HepG2 (cell line): ENCODE measurements at regions not wholly inside any gene's neighbourhood (a gene's known extent, or its start where the extent isn't known, plus 50 kb on each side); places are given as distances from the start of the nearest gene placed in this dataset.

ENCODE experiments used
- ARID2 ChIP-seq: sonication (generic); formaldehyde crosslinking; IDR thresholded peaks from 2 replicates; pipeline ENCODE4 v1.8.1; 2022; ENCODE audit warnings: mild to moderate bottlenecking, missing genetic modification reagents, borderline replicate concordance
- ARID3A ChIP-seq: IDR thresholded peaks from 2 replicates; pipeline ENCODE4 v1.6.1; 2012; ENCODE audit warnings: low read depth, low read length, improper control_type of control experiment
- ATRX ChIP-seq: sonication (generic); formaldehyde crosslinking; IDR thresholded peaks from 2 replicates; pipeline ENCODE4 v1.4.0; 2020; ENCODE audit warnings: missing genetic modification reagents, borderline replicate concordance
- FOXP4 ChIP-seq: sonication (generic); formaldehyde crosslinking; IDR thresholded peaks from 2 replicates; pipeline ENCODE4 v1.4.0; 2020; ENCODE audit warnings: missing genetic modification reagents
- HHEX ChIP-seq: IDR thresholded peaks from 2 replicates; pipeline ENCODE4 v1.6.1; 2016; ENCODE audit warnings: control low read depth
- HOXA9 ChIP-seq: sonication (generic); formaldehyde crosslinking; IDR thresholded peaks from 2 replicates; pipeline ENCODE4 v1.8.1; 2022; ENCODE audit warnings: missing genetic modification reagents, mild to moderate bottlenecking, moderate library complexity, borderline replicate concordance
- KLF15 ChIP-seq: sonication (generic); formaldehyde crosslinking; IDR thresholded peaks from 2 replicates; pipeline ENCODE4 v1.8.1; 2023; ENCODE audit warnings: borderline replicate concordance, mild to moderate bottlenecking, inconsistent platforms, missing genetic modification reagents, mixed read lengths
- MYNN ChIP-seq: sonication (generic); formaldehyde crosslinking; IDR thresholded peaks from 2 replicates; pipeline ENCODE4 v1.4.0; 2020; ENCODE audit warnings: mild to moderate bottlenecking, low read depth, missing genetic modification reagents
- MYPOP ChIP-seq: sonication (generic); formaldehyde crosslinking; IDR thresholded peaks from 2 replicates; pipeline ENCODE4 v1.8.1; 2023; ENCODE audit warnings: mild to moderate bottlenecking, moderate library complexity, missing genetic modification reagents
- NBN ChIP-seq: fragments of 450-650 bp; conservative IDR thresholded peaks from 2 replicates; pipeline ENCODE4 v1.6.1; 2017
- NPAS2 ChIP-seq: sonication (generic); formaldehyde crosslinking; IDR thresholded peaks from 2 replicates; pipeline ENCODE4 v1.8.0; 2022; ENCODE audit warnings: mild to moderate bottlenecking, missing genetic modification reagents, borderline replicate concordance
- RBM22 ChIP-seq: fragments of 200-400 bp; formaldehyde crosslinking; optimal IDR thresholded peaks from 2 replicates; pipeline ENCODE3; 2017; ENCODE audit warnings: mild to moderate bottlenecking, low read length, moderate library complexity
- SMAD1 ChIP-seq: sonication (generic); formaldehyde crosslinking; IDR thresholded peaks from 2 replicates; pipeline ENCODE4 v1.4.0; 2020; ENCODE audit warnings: missing genetic modification reagents, low read depth, mild to moderate bottlenecking, borderline replicate concordance
- SOX5 ChIP-seq: IDR thresholded peaks from 2 replicates; pipeline ENCODE4 v1.6.1; 2016; ENCODE audit warnings: borderline replicate concordance
- SPEN ChIP-seq: sonication (generic); formaldehyde crosslinking; IDR thresholded peaks from 2 replicates; pipeline ENCODE4 v1.5.1; 2020; ENCODE audit warnings: low read depth, mild to moderate bottlenecking, missing genetic modification reagents
- TP53 ChIP-seq: sonication (generic); formaldehyde crosslinking; conservative IDR thresholded peaks from 2 replicates; pipeline ENCODE4 v1.4.0; 2020; ENCODE audit warnings: missing genetic modification reagents
- UBTF ChIP-seq: sonication (generic); formaldehyde crosslinking; IDR thresholded peaks from 2 replicates; pipeline ENCODE4 v1.4.0; 2020; ENCODE audit warnings: mild to moderate bottlenecking, missing genetic modification reagents
- ZBTB34 ChIP-seq: sonication (generic); formaldehyde crosslinking; IDR thresholded peaks from 2 replicates; pipeline ENCODE4 v1.8.0; 2022; ENCODE audit warnings: mild to moderate bottlenecking, missing genetic modification reagents
- ZNF329 ChIP-seq: sonication (generic); formaldehyde crosslinking; IDR thresholded peaks from 2 replicates; pipeline ENCODE4 v1.9.0; 2021; ENCODE audit warnings: low read depth, mild to moderate bottlenecking, missing genetic modification reagents
- ZNF331 ChIP-seq: sonication (generic); formaldehyde crosslinking; IDR thresholded peaks from 2 replicates; pipeline ENCODE4 v1.4.0; 2020; ENCODE audit warnings: missing genetic modification reagents
- ZNF597 ChIP-seq: sonication (generic); formaldehyde crosslinking; IDR thresholded peaks from 2 replicates; pipeline ENCODE4 v1.5.0; 2020; ENCODE audit warnings: missing genetic modification reagents
- ZNF75D ChIP-seq: sonication (generic); formaldehyde crosslinking; IDR thresholded peaks from 2 replicates; pipeline ENCODE4 v1.8.1; 2023; ENCODE audit warnings: missing genetic modification reagents, mild to moderate bottlenecking, borderline replicate concordance

GRCh38 chrX:120746153-120746552 lies 116.3 kb upstream of the C1GALT1C1 start (continued):
- TF ChIP-seq ZBTB34 (CRISPR knock-in tag) (no peak), ZNF75D (CRISPR knock-in tag) (no peak), MYNN (CRISPR knock-in tag) (no peak), SPEN (CRISPR knock-in tag) (no peak), ARID2 (no peak), SOX5 (peak; percentile 89; the same call in 1 of the 2 replicates), FOXP4 (CRISPR knock-in tag) (0 out of 2 replicates have a peak, but pooled peaks have one; percentile 40), ZNF329 (CRISPR knock-in tag) (no peak), ZNF331 (no peak), KLF15 (CRISPR knock-in tag) (no peak), ZNF597 (no peak), MYPOP (CRISPR knock-in tag) (no peak), UBTF (CRISPR knock-in tag) (no peak), ATRX (CRISPR knock-in tag) (no peak), SMAD1 (CRISPR knock-in tag) (no peak), HHEX (no peak), ARID3A (no peak), RBM22 (no peak), HOXA9 (CRISPR knock-in tag) (no peak), NPAS2 (no peak), TP53 (CRISPR knock-in tag) (no peak), NBN (no peak)
